Vagina (tissue), 2 donors: ENCODE measurements at regions not wholly inside any gene's neighbourhood (a gene's known extent, or its start where the extent isn't known, plus 50 kb on each side); places are given as distances from the start of the nearest gene placed in this dataset.

Experiments
- CTCF ChIP-seq, 3 experiments: fragments of 450-650 bp in 2 of 3; fragments of 200-600 bp in 1 of 3; sonication (generic) in 1 of 3; IDR thresholded peaks; one replicate each; pipeline ENCODE4 v1.5.1; 2017 to 2019; ENCODE audit warnings: antibody characterized with exemption in 3 of 3, mild to moderate bottlenecking in 2 of 3, moderate library complexity in 2 of 3
- POLR2A ChIP-seq, 2 donors: fragments of 450-650 bp; IDR thresholded peaks; one replicate each; pipeline ENCODE4 v1.6.1; 2017; ENCODE audit warnings: antibody characterized with exemption in 2 of 2, mild to moderate bottlenecking in 2 of 2, moderate library complexity in 2 of 2

- no peak for TF ChIP-seq CTCF (IDR thresholded peaks at IDR 0.05)
- TF ChIP-seq POLR2A (IDR thresholded peaks at IDR 0.05): no peak
These were observed 116.7 kb downstream of the KLF12 start for GRCh38 chr13:74017301-74018061.
